ENCODE measurements at regions not wholly inside any gene's neighbourhood (a gene's known extent, or its start where the extent isn't known, plus 50 kb on each side); places are given as distances from the start of the nearest gene placed in this dataset.

DNA sequence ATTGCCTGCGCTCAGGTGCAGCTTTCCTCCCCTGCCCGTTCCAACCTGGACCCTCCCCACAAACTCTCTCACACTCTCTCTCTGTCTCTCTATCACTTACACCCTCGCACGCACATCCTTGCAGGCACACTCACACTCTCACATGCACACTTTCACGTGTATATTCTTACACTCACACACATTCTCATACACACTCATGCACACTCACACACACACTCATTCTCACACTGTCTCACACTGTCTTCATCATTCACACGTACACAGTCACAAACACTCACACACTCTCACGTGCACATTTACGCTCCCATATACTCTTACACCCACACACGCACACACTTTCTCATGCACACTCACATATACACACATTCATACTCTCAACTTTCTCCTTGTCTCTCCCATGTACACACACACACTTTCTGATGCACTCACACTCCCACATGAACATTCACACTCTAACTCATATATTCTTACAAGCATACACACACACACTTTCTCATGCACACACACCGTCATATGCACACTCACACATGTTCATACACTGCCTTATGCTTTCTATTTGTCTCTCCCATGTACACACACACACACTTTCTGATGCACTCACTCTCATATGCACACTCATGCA, 229.3 kb downstream of the SNX18 start:
- Histone ChIP-seq H4K20me1 (ENCODE audit: insufficient read depth) (no peaks in the 10 kb centered on the region), H3K27ac (ENCODE audit: low read depth in 2 of 2, low read length in 1 of 2) (no peak overlapping the region), H3K9ac (no peak overlapping the region), H3K27me3 (ENCODE audit: insufficient read depth) (no peaks in the 10 kb centered on the region), H3K4me2 (no peak overlapping the region), H3K9me3 (no peaks in the 10 kb centered on the region), H3K36me3 (replicated peaks in 1 of 2; ENCODE audit: control insufficient read depth in 1 of 2, insufficient read depth in 2 of 2, low read length in 1 of 2) (no peaks in the 10 kb centered on the region), H2AFZ (ENCODE audit: low read depth) (no peak overlapping the region), H3K4me1 (ENCODE audit: control insufficient read depth in 1 of 2, insufficient read depth in 2 of 2, low read depth in 1 of 2, low read length in 1 of 2) (peaks cover 0 to 21% of the 10 kb centered on the region in 2 experiments; a peak in 2 of 4 replicates), H3K4me3 (ENCODE audit: low read depth in 2 of 2, low read length in 1 of 2) (no peak overlapping the region), H3K79me2 (ENCODE audit: insufficient read depth) (no peaks in the 10 kb centered on the region), H3F3A (replicated peaks; ENCODE audit: insufficient read depth) (no peaks in the 10 kb centered on the region), H3K9me2 (no peaks in the 10 kb centered on the region)
- ChIA-PET CTCF (no interaction called here), POLR2A (no interaction called here)
- no peak for DNase-seq
- TF ChIP-seq TEAD4 (IDR thresholded peaks at IDR 0.05; ENCODE audit: borderline replicate concordance, insufficient read depth) (no peak), NFIC (IDR thresholded peaks at IDR 0.05; ENCODE audit: borderline replicate concordance) (no peak)
- 82% methylated on average over 10 of the region's 10 CpGs for WGBS (ENCODE audit: low lambda C conversion rate)

DNA sequence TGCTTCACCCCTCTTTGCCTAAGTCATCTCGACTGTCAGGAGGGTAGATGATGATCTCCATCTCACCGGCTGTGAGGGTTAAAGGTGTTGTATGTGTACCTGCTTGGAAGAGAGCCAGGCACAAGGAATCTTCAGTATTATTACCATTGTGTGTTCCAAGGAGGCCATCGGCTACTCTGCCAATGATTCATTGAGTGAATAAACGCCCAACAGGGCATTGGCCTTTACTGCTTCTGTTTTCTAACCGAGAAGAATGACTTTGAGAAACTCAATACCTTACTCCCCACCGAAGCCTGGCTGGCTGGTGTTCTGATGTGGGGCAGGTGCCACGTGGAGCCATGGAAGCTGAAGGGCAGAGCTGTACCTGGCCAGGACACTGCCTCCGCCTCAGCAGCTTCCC, 228.8 kb downstream of the SNX18 start:
- no peaks in the 10 kb centered on the region for H3K9me2 ChIP-seq
- no peaks in the 10 kb centered on the region for H3K79me2 ChIP-seq (ENCODE audit: insufficient read depth)
- H3K4me2 ChIP-seq = no peak overlapping the region
- H3K4me1 ChIP-seq (ENCODE audit: control insufficient read depth in 1 of 2, insufficient read depth in 2 of 2, low read depth in 1 of 2, low read length in 1 of 2) = peaks cover 0 to 21% of the 10 kb centered on the region in 2 experiments; a peak in 2 of 4 replicates
- no peaks in the 10 kb centered on the region for H3F3A ChIP-seq (replicated peaks; ENCODE audit: insufficient read depth)
- no peak overlapping the region for H3K27ac ChIP-seq (ENCODE audit: low read depth in 2 of 2, low read length in 1 of 2)
- no peak overlapping the region for H3K9ac ChIP-seq
- H3K9me3 ChIP-seq = no peaks in the 10 kb centered on the region
- no peaks in the 10 kb centered on the region for H3K36me3 ChIP-seq (replicated peaks in 1 of 2; ENCODE audit: control insufficient read depth in 1 of 2, insufficient read depth in 2 of 2, low read length in 1 of 2)
- TF ChIP-seq FOSL2 (IDR thresholded peaks at IDR 0.05; ENCODE audit: borderline replicate concordance, low read depth) (no peak), FOXM1 (IDR thresholded peaks at IDR 0.05; ENCODE audit: low read depth) (no peak), EZH2phosphoT487 (IDR thresholded peaks at IDR 0.05; ENCODE audit: borderline replicate concordance, low read depth) (no peak), NFIC (IDR thresholded peaks at IDR 0.05; ENCODE audit: borderline replicate concordance) (no peak), MXI1 (IDR thresholded peaks at IDR 0.05; ENCODE audit: low read depth, low read length) (no peak), USF1 (IDR thresholded peaks at IDR 0.05; ENCODE audit: borderline replicate concordance, low read depth) (no peak), RXRA (IDR thresholded peaks at IDR 0.05; ENCODE audit: borderline replicate concordance, low read depth) (no peak), EP300 (IDR thresholded peaks at IDR 0.05; ENCODE audit: borderline replicate concordance in 1 of 2, low read depth in 1 of 2, low read length in 1 of 2) (no peak), SMC3 (IDR thresholded peaks at IDR 0.05; ENCODE audit: low read depth, low read length) (no peak), REST (IDR thresholded peaks at IDR 0.05; ENCODE audit: low read depth, low read length) (no peak), USF2 (IDR thresholded peaks at IDR 0.05; ENCODE audit: borderline replicate concordance, low read depth, low read length) (no peak), GATA2 (CRISPR knock-in tag; IDR thresholded peaks at IDR 0.05) (no peak), RFX5 (IDR thresholded peaks at IDR 0.05; ENCODE audit: low read length) (no peak), TAF1 (IDR thresholded peaks at IDR 0.05; ENCODE audit: borderline replicate concordance, low read depth, low read length) (no peak), RAD21 (IDR thresholded peaks at IDR 0.05; ENCODE audit: low read length) (no peak), ZBTB33 (IDR thresholded peaks at IDR 0.05; ENCODE audit: borderline replicate concordance, low read depth) (no peak)
- no peak for DNase-seq
- POLR2A ChIA-PET = no interaction called here
- no peaks in the 10 kb centered on the region for H3K27me3 ChIP-seq (ENCODE audit: insufficient read depth)
- WGBS (ENCODE audit: low lambda C conversion rate) = 76% methylated on average over 8 of the region's 8 CpGs
- no peaks in the 10 kb centered on the region for H4K20me1 ChIP-seq (ENCODE audit: insufficient read depth)
- CTCF ChIA-PET = interaction anchor here (2.3 kb wide), 1 partner anchor 121 kb away, joined by 6 read pairs; no protein-coding TSS in a partner anchor
- H2AFZ ChIP-seq (ENCODE audit: low read depth) = no peak overlapping the region
- no peak overlapping the region for H3K4me3 ChIP-seq (ENCODE audit: low read depth in 2 of 2, low read length in 1 of 2)

Measured in SK-N-SH (cell line).